Sigmoid colon (tissue), 4 donors: ENCODE measurements at regions not wholly inside any gene's neighbourhood (a gene's known extent, or its start where the extent isn't known, plus 50 kb on each side); places are given as distances from the start of the nearest gene placed in this dataset.

Experiments
- CTCF ChIP-seq, 4 experiments: fragments of 450-650 bp in 3 of 4; fragments of 200-600 bp in 1 of 4; IDR thresholded peaks; one replicate each; pipeline ENCODE4 v1.5.1; 2016 to 2019; ENCODE audit warnings: antibody characterized with exemption in 4 of 4, mild to moderate bottlenecking in 3 of 4, moderate library complexity in 2 of 4
- EP300 ChIP-seq, 4 donors: sonication (generic); formaldehyde crosslinking; IDR thresholded peaks; one replicate each; pipeline ENCODE4 v1.6.1; 2017; ENCODE audit warnings: antibody characterized with exemption in 4 of 4
- POLR2A ChIP-seq, 2 donors: fragments of 450-650 bp; IDR thresholded peaks; one replicate each; pipeline ENCODE4 v1.6.1; 2016; ENCODE audit warnings: antibody characterized with exemption in 2 of 2, mild to moderate bottlenecking in 2 of 2, moderate library complexity in 2 of 2

GRCh38 chr1:220956501-220957232, 77.4 kb downstream of the HLX start:
- no peak for TF ChIP-seq POLR2A (IDR thresholded peaks at IDR 0.05)
- TF ChIP-seq CTCF (IDR thresholded peaks at IDR 0.05) = no peak
- no peak for TF ChIP-seq EP300 (IDR thresholded peaks at IDR 0.05)
